SW 1271 (cell line): ENCODE measurements at regions not wholly inside any gene's neighbourhood (a gene's known extent, or its start where the extent isn't known, plus 50 kb on each side); places are given as distances from the start of the nearest gene placed in this dataset.

Experiments used
- DNase-seq, 2 experiments: peaks; one replicate each; lab custom pipeline; 2025; lab: John Stamatoyannopoulos, UW

GRCh38 chr2:106572541-106573450, 85.6 kb downstream of the CD8B2 start:
- DNase-seq = peak in 1 of 2 experiments; percentile 30

- no peak for DNase-seq
Measured at GRCh38 chr2:106573773-106574172, 86.6 kb downstream of the CD8B2 start.

- no peak for DNase-seq
Measured at GRCh38 chr2:106575955-106576354, 88.8 kb downstream of the CD8B2 start.

- DNase-seq = no peak
Measured at GRCh38 chr2:106577255-106577651, 90.1 kb downstream of the CD8B2 start.

GRCh38 chr2:106579750-106580197, 92.6 kb downstream of the CD8B2 start:
- no peak for DNase-seq

- DNase-seq = no peak
Measured at GRCh38 chr2:106580241-106580640, 93.1 kb downstream of the CD8B2 start.

GRCh38 chr2:106581328-106581727, 94.2 kb downstream of the CD8B2 start:
- DNase-seq = no peak

GRCh38 chr2:106581755-106582147, 94.6 kb downstream of the CD8B2 start:
- DNase-seq = no peak

- peak; percentile 49 to 78 for DNase-seq
Measured at GRCh38 chr2:106582148-106583143, 95.3 kb downstream of the CD8B2 start.

- no peak for DNase-seq
Measured at GRCh38 chr2:106584304-106584954, 97.3 kb downstream of the CD8B2 start.

- DNase-seq = no peak
Measured at GRCh38 chr2:106596844-106597243, 109.7 kb downstream of the CD8B2 start.

- DNase-seq = no peak
Measured at GRCh38 chr2:106599540-106599939, 112.4 kb downstream of the CD8B2 start.

- no peak for DNase-seq
Measured at GRCh38 chr2:106602042-106602441, 114.9 kb downstream of the CD8B2 start.

- no peak for DNase-seq
Measured at GRCh38 chr2:106606652-106607051, 119.5 kb downstream of the CD8B2 start.

GRCh38 chr2:106607371-106607770, 120.2 kb downstream of the CD8B2 start:
- no peak for DNase-seq

- DNase-seq = no peak
Measured at GRCh38 chr2:106609780-106610179, 122.6 kb downstream of the CD8B2 start.

GRCh38 chr2:106614511-106615291, 127.5 kb downstream of the CD8B2 start:
- no peak for DNase-seq

- DNase-seq = no peak
Measured at GRCh38 chr2:106618614-106619013, 131.4 kb downstream of the CD8B2 start.

GRCh38 chr2:106623456-106623855, 136.3 kb downstream of the CD8B2 start:
- no peak for DNase-seq

GRCh38 chr2:106624787-106625380, 137.7 kb downstream of the CD8B2 start:
- no peak for DNase-seq

- no peak for DNase-seq
Measured at GRCh38 chr2:106628377-106628776, 141.2 kb downstream of the CD8B2 start.
